Upper lobe of right lung (tissue), 1 donor: ENCODE measurements at regions not wholly inside any gene's neighbourhood (a gene's known extent, or its start where the extent isn't known, plus 50 kb on each side); places are given as distances from the start of the nearest gene placed in this dataset.

ENCODE experiments used
- ATAC-seq: fragments of 200-7000 bp; cut with Tn5 transposase; one replicate; pipeline ENCODE4 v1.9.1; 2020; ENCODE audit warnings: mild to moderate bottlenecking, moderate library complexity
- DNase-seq: peaks from one replicate; pipeline ENCODE4 v3.0.0-alpha.2; 2020
- H3K27ac ChIP-seq: fragments of 200-600 bp; one replicate; pipeline ENCODE4 v1.8.0; 2022
- H3K27me3 ChIP-seq: fragments of 200-600 bp; one replicate; pipeline ENCODE4 v1.8.0; 2022; ENCODE audit warnings: mild to moderate bottlenecking
- H3K36me3 ChIP-seq: fragments of 200-600 bp; one replicate; pipeline ENCODE4 v1.8.0; 2022
- H3K4me1 ChIP-seq: fragments of 200-600 bp; one replicate; pipeline ENCODE4 v1.8.0; 2022
- H3K4me3 ChIP-seq: fragments of 200-600 bp; one replicate; pipeline ENCODE4 v1.8.0; 2022; ENCODE audit warnings: mild to moderate bottlenecking
- H3K9me3 ChIP-seq: fragments of 200-600 bp; one replicate; pipeline ENCODE4 v1.8.0; 2022
- CTCF ChIP-seq: fragments of 200-600 bp; IDR thresholded peaks from one replicate; pipeline ENCODE4 v1.8.0; 2022; ENCODE audit warnings: antibody characterized with exemption
- intact Hi-C: fragments of 100-400 bp; cut with DNase I; formaldehyde crosslinking; loops from one replicate; pipeline ENCODE4 v1.11.0; 2022
- donor health status: DM: no; HTN: yes; CAD: no; lungs with severe emphysema.

- no peaks in the 10 kb centered on the region for H3K27me3 ChIP-seq
- intact Hi-C loops, result no loop called here
- no peak for TF ChIP-seq CTCF
These were observed 54.2 kb upstream of the PAM start for GRCh38 chr5:102700916-102701315.

GRCh38 chr5:102701748-102702147, 53.4 kb upstream of the PAM start:
- no peak for DNase-seq
- no peaks in the 10 kb centered on the region for H3K36me3 ChIP-seq
- no peaks in the 10 kb centered on the region for H3K4me1 ChIP-seq
- H3K27ac ChIP-seq, result no peak overlapping the region
- TF ChIP-seq CTCF, result no peak
- no peaks in the 10 kb centered on the region for H3K27me3 ChIP-seq
- intact Hi-C loops, result no loop called here
- H3K4me3 ChIP-seq, result no peak overlapping the region
- no peaks in the 10 kb centered on the region for H3K9me3 ChIP-seq
- no peak for ATAC-seq

More at GRCh38 chr5:102700916-102701315, 54.2 kb upstream of the PAM start:
- H3K36me3 ChIP-seq, result no peaks in the 10 kb centered on the region
- H3K27ac ChIP-seq, result no peak overlapping the region
- ATAC-seq (no peak), DNase-seq (no peak)
- no peaks in the 10 kb centered on the region for H3K4me1 ChIP-seq
- H3K4me3 ChIP-seq, result no peak overlapping the region
- no peaks in the 10 kb centered on the region for H3K9me3 ChIP-seq
